Endodermal cell (in vitro differentiated cells): ENCODE measurements at regions not wholly inside any gene's neighbourhood (a gene's known extent, or its start where the extent isn't known, plus 50 kb on each side); places are given as distances from the start of the nearest gene placed in this dataset.
A peak's percentile ranks its signal among the peaks of the same experiment; 100 is the strongest.

Experiments used
- DNase-seq: peaks from one replicate; pipeline ENCODE4 v3.0.0-alpha.2; 2017
- H3K27ac ChIP-seq: 2 replicates; pipeline ENCODE4 v1.5.1; 2013; ENCODE audit warnings: mild to moderate bottlenecking, low read depth, low read length, moderate library complexity
- H3K27me3 ChIP-seq: 2 replicates; pipeline ENCODE4 v1.6.1; 2013; ENCODE audit warnings: mild to moderate bottlenecking, low read length, moderate library complexity; ENCODE audit not compliant: insufficient read depth, control insufficient read depth, poor library complexity, severe bottlenecking
- H3K36me3 ChIP-seq: 2 replicates; pipeline ENCODE4 v1.7.0; 2013; ENCODE audit warnings: mild to moderate bottlenecking, low read length, moderate library complexity; ENCODE audit not compliant: control insufficient read depth, insufficient read depth
- H3K4me1 ChIP-seq: one replicate; pipeline ENCODE4 v1.7.0; 2013; ENCODE audit warnings: low read length; ENCODE audit not compliant: control insufficient read depth, insufficient read depth
- H3K4me3 ChIP-seq: 2 replicates; pipeline ENCODE4 v1.5.1; 2013; ENCODE audit warnings: mild to moderate bottlenecking, low read length, moderate library complexity
- H3K9ac ChIP-seq: 2 replicates; pipeline ENCODE4 v1.6.1; 2013; ENCODE audit warnings: mild to moderate bottlenecking, low read length, moderate library complexity; ENCODE audit not compliant: poor library complexity, severe bottlenecking; ENCODE audit errors: extremely low read depth
- H3K9me3 ChIP-seq: 2 replicates; pipeline ENCODE4 v1.6.1; 2013; ENCODE audit warnings: mild to moderate bottlenecking, low read length, moderate library complexity; ENCODE audit not compliant: control insufficient read depth
- H3K27ac Mint-ChIP-seq: 2 replicates; pipeline ENCODE4 v1.8.0; 2020; ENCODE audit warnings: mixed read lengths
- H3K27me3 Mint-ChIP-seq: 2 replicates; pipeline ENCODE4 v1.8.0; 2021; ENCODE audit warnings: mild to moderate bottlenecking, mixed read lengths; ENCODE audit not compliant: insufficient read depth
- H3K36me3 Mint-ChIP-seq: 2 replicates; pipeline ENCODE4 v1.8.0; 2020; ENCODE audit warnings: low read depth, mixed read lengths
- H3K4me1 Mint-ChIP-seq: 2 replicates; pipeline ENCODE4 v1.8.0; 2020; ENCODE audit warnings: mixed read lengths
- H3K4me3 Mint-ChIP-seq: 2 replicates; pipeline ENCODE4 v1.8.0; 2020; ENCODE audit warnings: mild to moderate bottlenecking, moderate library complexity, mixed read lengths
- H3K9me3 Mint-ChIP-seq: 2 replicates; pipeline ENCODE4 v1.8.0; 2020; ENCODE audit warnings: mild to moderate bottlenecking, mixed read lengths
- CTCF ChIP-seq: fragments of 200-600 bp; sonication (generic); conservative IDR thresholded peaks from 2 replicates; pipeline ENCODE4 v1.5.0; 2021; ENCODE audit warnings: antibody characterized with exemption, mild to moderate bottlenecking
- WGBS, 2 experiments: methylation state at CpG; one replicate each; pipeline versions ENCODE4 v1.1.5 to v1.1.7; 2013; ENCODE audit warnings: missing lambda C conversion rate in 2 of 2, mixed read lengths in 1 of 2; ENCODE audit not compliant: insufficient coverage in 1 of 2, insufficient read length in 1 of 2; 5-methylcytosine and 5-hydroxymethylcytosine counted together

DNA sequence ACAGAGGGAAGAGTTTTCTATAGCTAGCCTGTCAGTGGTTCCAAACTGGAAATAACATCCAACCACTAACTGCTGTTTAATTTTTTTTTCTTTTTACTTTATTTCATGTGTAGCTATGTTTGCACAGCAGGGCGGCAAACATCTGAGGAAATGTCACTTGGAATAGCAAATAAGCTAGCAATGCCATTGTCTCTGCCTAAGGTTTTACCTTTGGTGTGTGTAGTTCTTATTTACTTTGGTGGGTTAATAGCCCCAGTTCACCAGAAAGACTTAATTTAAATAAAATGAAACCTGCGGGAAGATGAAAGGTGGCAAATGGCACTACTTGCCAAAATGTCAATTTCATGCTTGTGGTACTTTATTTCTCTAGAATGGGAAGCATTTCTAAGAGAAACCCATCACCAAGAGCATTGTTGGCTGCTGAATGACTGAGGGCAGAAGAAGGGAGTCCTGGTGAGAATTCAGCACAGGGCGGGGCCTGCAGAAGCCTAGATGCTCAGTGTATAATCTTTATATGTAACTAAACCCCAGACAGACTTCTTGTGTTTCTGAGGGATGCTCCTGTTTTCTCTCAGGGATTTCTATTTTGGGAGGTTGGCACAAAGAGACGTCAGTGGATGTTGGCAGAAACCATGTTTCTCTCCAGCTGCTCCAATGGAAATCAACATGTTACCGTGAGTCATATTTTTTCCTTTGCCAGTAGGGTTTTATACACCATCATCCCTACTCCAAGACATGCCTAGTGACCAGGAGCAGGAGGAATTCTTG is 300.4 kb upstream of the NT5C1B start:
- Histone ChIP-seq H3K9me3 (no peaks in the 10 kb centered on the region), H3K9ac (no peak overlapping the region), H3K4me1 (no peaks in the 10 kb centered on the region), H3K4me3 (no peak overlapping the region), H3K27ac (no peak overlapping the region), H3K27me3 (no peaks in the 10 kb centered on the region), H3K36me3 (no peaks in the 10 kb centered on the region)
- 82% methylated on average over 5 of the region's 5 CpGs; no CpG with 5 or more reads in 1 of the 2 experiments for WGBS, 2 experiments
- no peak for DNase-seq
- Mint-ChIP-seq H3K36me3 (no peaks in the 10 kb centered on the region), H3K4me1 (peaks cover 22% of the 10 kb centered on the region), H3K27me3 (no peaks in the 10 kb centered on the region), H3K4me3 (no peak overlapping the region), H3K27ac (no peak overlapping the region), H3K9me3 (no peaks in the 10 kb centered on the region)
- TF ChIP-seq CTCF, result no peak

DNA sequence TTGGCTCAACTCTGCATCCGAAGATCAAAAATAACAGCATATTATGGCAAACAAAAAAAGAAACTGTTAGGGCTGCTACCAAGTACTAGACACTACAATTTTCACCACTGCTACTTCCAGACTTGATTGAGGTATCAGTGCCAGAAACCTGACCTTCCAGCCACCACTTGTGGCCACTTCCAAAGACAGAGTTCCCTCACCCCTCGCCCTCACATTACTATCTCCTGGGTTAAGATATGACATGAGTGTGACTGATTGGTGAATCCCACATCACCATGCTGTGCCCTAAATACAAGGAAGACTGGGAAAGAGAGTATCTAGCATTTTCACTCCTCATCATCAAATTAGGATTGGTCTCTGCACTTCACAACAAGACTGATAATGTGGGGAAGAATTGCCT is 296.1 kb upstream of the NT5C1B start:
- Histone ChIP-seq H3K9me3 (no peaks in the 10 kb centered on the region), H3K4me3 (no peak overlapping the region), H3K36me3 (no peaks in the 10 kb centered on the region), H3K9ac (no peak overlapping the region), H3K27ac (no peak overlapping the region), H3K27me3 (no peaks in the 10 kb centered on the region), H3K4me1 (no peaks in the 10 kb centered on the region)
- Mint-ChIP-seq H3K27ac (no peak overlapping the region), H3K27me3 (no peaks in the 10 kb centered on the region), H3K4me1 (peaks cover 11% of the 10 kb centered on the region), H3K9me3 (no peaks in the 10 kb centered on the region), H3K4me3 (no peak overlapping the region), H3K36me3 (no peaks in the 10 kb centered on the region)
- no peak for DNase-seq
- 85% methylated on average over 2 of the region's 2 CpGs; no CpG with 5 or more reads in 1 of the 2 experiments for WGBS, 2 experiments
- no peak for TF ChIP-seq CTCF

- H3K9me3 Mint-ChIP-seq, result no peaks in the 10 kb centered on the region
- peaks cover 3% of the 10 kb centered on the region for H3K4me1 Mint-ChIP-seq
- H3K27me3 Mint-ChIP-seq, result no peaks in the 10 kb centered on the region
- 33 to 92% methylated on average over 1 to 3 of the region's 3 CpGs for WGBS, 2 experiments
- DNase-seq, result peak; percentile 63
- H3K4me1 ChIP-seq, result no peaks in the 10 kb centered on the region
- H3K36me3 Mint-ChIP-seq, result no peaks in the 10 kb centered on the region
- H3K27ac Mint-ChIP-seq, result no peak overlapping the region
- no peak overlapping the region for H3K9ac ChIP-seq
- no peaks in the 10 kb centered on the region for H3K36me3 ChIP-seq
- H3K4me3 ChIP-seq, result no peak overlapping the region
- no peak overlapping the region for H3K4me3 Mint-ChIP-seq
- H3K27me3 ChIP-seq, result no peaks in the 10 kb centered on the region
- H3K9me3 ChIP-seq, result no peaks in the 10 kb centered on the region
- peak; percentile 74 for TF ChIP-seq CTCF
- H3K27ac ChIP-seq, result no peak overlapping the region
These were observed 294.5 kb upstream of the NT5C1B start for GRCh38 chr2:18883616-18884456.
